Ecto neural progenitor cell (in vitro differentiated cells): ENCODE measurements at regions not wholly inside any gene's neighbourhood (a gene's known extent, or its start where the extent isn't known, plus 50 kb on each side); places are given as distances from the start of the nearest gene placed in this dataset.

Source experiments
- DNase-seq: peaks from one replicate; pipeline ENCODE4 v3.0.0-alpha.2; 2018; ENCODE audit warnings: low spot score

- no peak for DNase-seq
These were observed 389.3 kb downstream of the SUCLA2 start for GRCh38 chr13:47611664-47612288.

- DNase-seq: no peak
These were observed 390.4 kb downstream of the SUCLA2 start for GRCh38 chr13:47610687-47611086.

- DNase-seq: no peak
These were observed 397.7 kb downstream of the SUCLA2 start for GRCh38 chr13:47603365-47603764.

- DNase-seq: no peak
These were observed 402.6 kb downstream of the SUCLA2 start for GRCh38 chr13:47598340-47598911.

GRCh38 chr13:47594833-47595232, 406.2 kb downstream of the SUCLA2 start:
- DNase-seq: no peak

- no peak for DNase-seq
These were observed 408.8 kb downstream of the SUCLA2 start for GRCh38 chr13:47592256-47592655.

GRCh38 chr13:47588676-47589075, 412.4 kb downstream of the SUCLA2 start:
- no peak for DNase-seq

GRCh38 chr13:47572375-47572774, 428.7 kb downstream of the SUCLA2 start:
- DNase-seq: no peak

- peak; percentile 54 for DNase-seq
These were observed 437.0 kb downstream of the SUCLA2 start for GRCh38 chr13:47564041-47564440.

GRCh38 chr13:47556703-47557102, 444.4 kb downstream of the SUCLA2 start:
- DNase-seq: no peak

GRCh38 chr13:47555235-47555634, 445.8 kb downstream of the SUCLA2 start:
- DNase-seq: no peak

GRCh38 chr13:47553329-47553977, 447.6 kb downstream of the SUCLA2 start:
- DNase-seq: no peak

- no peak for DNase-seq
These were observed 451.8 kb downstream of the SUCLA2 start for GRCh38 chr13:47549219-47549752.

- DNase-seq: no peak
These were observed 452.7 kb downstream of the SUCLA2 start for GRCh38 chr13:47548294-47548840.

GRCh38 chr13:47546391-47547225, 454.5 kb downstream of the SUCLA2 start:
- no peak for DNase-seq

- no peak for DNase-seq
These were observed 455.7 kb downstream of the SUCLA2 start for GRCh38 chr13:47545201-47546024.

GRCh38 chr13:47539317-47539716, 461.8 kb downstream of the SUCLA2 start:
- no peak for DNase-seq

GRCh38 chr13:47523771-47524170, 477.3 kb downstream of the SUCLA2 start:
- no peak for DNase-seq

GRCh38 chr13:47521890-47522487, 479.1 kb downstream of the SUCLA2 start:
- no peak for DNase-seq

- DNase-seq: no peak
These were observed 481.4 kb downstream of the SUCLA2 start for GRCh38 chr13:47519626-47520025.

- DNase-seq: no peak
These were observed 482.5 kb downstream of the SUCLA2 start for GRCh38 chr13:47518530-47518929.
